Spinal cord (tissue), 9 donors: ENCODE measurements at regions not wholly inside any gene's neighbourhood (a gene's known extent, or its start where the extent isn't known, plus 50 kb on each side); places are given as distances from the start of the nearest gene placed in this dataset.

ENCODE experiments used
- DNase-seq, 6 donors: peaks; one replicate each; pipeline versions ENCODE4 v3.0.0 to v3.0.0-alpha.2; 2013 to 2015; ENCODE audit warnings: low spot score in 6 of 6, low read depth in 4 of 6
- H3K27ac ChIP-seq: one replicate; pipeline ENCODE4 v1.5.1; 2013; ENCODE audit warnings: low read depth, low read length, control low read depth
- H3K27me3 ChIP-seq: one replicate; pipeline ENCODE4 v1.6.1; 2013; ENCODE audit warnings: low read length; ENCODE audit not compliant: control insufficient read depth, insufficient read depth
- H3K36me3 ChIP-seq: one replicate; pipeline ENCODE4 v1.6.1; 2013; ENCODE audit warnings: low read length; ENCODE audit not compliant: control insufficient read depth, insufficient read depth
- H3K4me1 ChIP-seq: one replicate; pipeline ENCODE4 v1.6.1; 2013; ENCODE audit warnings: low read length; ENCODE audit not compliant: control insufficient read depth, insufficient read depth
- H3K4me3 ChIP-seq: one replicate; pipeline ENCODE4 v1.5.1; 2013; ENCODE audit warnings: low read depth, low read length, control low read depth
- H3K9me3 ChIP-seq: one replicate; pipeline ENCODE4 v1.6.1; 2013; ENCODE audit warnings: low read length; ENCODE audit not compliant: control insufficient read depth, insufficient read depth
- WGBS: methylation state at CpG from one replicate; pipeline ENCODE4 v1.1.5; 2013; ENCODE audit warnings: missing lambda C conversion rate; ENCODE audit not compliant: insufficient coverage; 5-methylcytosine and 5-hydroxymethylcytosine counted together
- donor health status: healthy.

DNA sequence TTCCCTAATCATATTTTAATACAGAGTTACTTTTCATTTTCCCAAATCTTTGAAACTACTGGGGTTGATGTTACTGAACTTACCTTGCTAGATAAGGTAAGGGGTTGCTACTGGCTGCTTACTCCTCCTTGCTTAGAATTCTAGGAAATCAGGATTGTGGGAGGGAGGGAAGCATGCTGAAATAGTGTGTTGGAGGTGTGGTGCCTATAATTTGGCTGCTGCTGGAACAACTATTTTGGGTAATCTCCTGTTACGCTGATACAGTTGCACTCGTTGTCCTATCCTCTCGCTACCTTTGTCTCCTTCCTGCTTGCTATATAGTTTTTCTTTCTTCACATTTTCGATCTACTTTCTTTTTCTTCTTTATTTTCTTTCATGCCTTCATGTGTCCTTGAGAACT, 83.7 kb downstream of the BMP2 start:
- Histone ChIP-seq H3K4me1 (no peaks in the 10 kb centered on the region), H3K27me3 (no peaks in the 10 kb centered on the region), H3K27ac (no peak overlapping the region), H3K4me3 (no peak overlapping the region), H3K9me3 (no peaks in the 10 kb centered on the region), H3K36me3 (no peaks in the 10 kb centered on the region)
- 100% methylated on average over 3 of the region's 4 CpGs for WGBS
- no peak for DNase-seq

DNA sequence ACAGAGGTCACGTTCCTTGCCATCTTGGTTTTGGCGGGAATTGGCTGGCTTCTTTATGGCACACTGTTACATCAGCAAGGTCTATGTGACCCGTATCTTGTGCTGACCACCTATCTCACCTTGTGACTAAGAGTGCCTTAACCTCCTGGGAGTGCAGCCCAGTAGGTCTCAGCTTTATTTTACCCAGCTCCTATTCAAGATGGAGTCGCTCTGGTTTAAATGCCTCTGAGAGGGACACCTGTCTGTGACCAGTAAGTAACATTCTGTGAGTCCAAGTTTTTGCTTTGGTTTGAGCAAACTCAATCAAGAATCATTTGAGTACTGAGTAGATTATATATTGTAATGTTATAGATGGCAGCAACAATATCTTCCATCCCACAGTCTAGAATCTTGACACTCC, 85.0 kb downstream of the BMP2 start:
- Histone ChIP-seq H3K27me3 (no peaks in the 10 kb centered on the region), H3K27ac (no peak overlapping the region), H3K4me3 (no peak overlapping the region), H3K9me3 (no peaks in the 10 kb centered on the region), H3K36me3 (no peaks in the 10 kb centered on the region), H3K4me1 (no peaks in the 10 kb centered on the region)
- no peak for DNase-seq
- WGBS: 95% methylated on average over 3 of the region's 4 CpGs

DNA sequence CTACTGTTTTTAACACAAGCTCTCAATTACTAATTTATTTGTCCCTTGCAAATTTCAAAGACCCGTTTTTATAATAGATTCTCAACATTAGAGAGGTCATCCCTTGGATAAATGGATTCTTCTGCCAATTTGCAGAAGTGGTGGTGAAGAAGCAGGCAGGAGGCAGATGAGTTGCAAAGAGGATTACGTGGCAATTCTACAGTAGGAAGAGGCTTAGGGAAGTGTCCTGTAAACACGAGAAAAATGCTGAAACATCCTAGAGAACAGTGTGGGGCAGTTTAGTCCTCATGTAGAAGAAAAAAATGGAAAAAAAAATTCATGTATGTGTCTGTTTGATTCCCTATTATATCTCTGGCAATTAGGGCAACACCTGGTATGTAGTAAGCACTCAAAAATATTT, 87.6 kb downstream of the BMP2 start:
- DNase-seq: no peak
- WGBS: 86% methylated on average over 1 of the region's 3 CpGs

DNA sequence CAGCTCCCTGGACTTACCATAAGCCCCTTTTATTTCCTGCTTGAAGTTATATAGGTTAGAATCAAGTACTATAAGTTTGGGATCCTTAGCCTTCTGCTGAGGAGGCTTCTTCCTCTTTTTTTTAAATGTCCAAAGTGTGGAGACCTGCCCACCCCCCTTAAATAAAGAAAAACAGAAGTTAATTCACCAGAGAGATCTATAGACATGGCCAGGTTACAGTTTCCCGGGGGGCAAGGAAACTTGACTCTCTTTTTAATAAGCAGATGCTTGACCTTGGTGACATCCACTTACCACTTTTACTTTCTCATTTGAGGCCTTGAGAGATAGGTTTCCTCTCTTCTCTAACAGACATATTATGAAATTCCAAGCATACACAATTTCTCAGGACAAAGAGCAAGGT, 88.3 kb downstream of the BMP2 start:
- Histone ChIP-seq H3K27ac (no peak overlapping the region), H3K4me1 (no peaks in the 10 kb centered on the region), H3K27me3 (no peaks in the 10 kb centered on the region), H3K36me3 (no peaks in the 10 kb centered on the region), H3K4me3 (no peak overlapping the region), H3K9me3 (no peaks in the 10 kb centered on the region)
- WGBS: 75% methylated on average over 1 of the region's 1 CpG
- no peak for DNase-seq

More for the DNA sequence above, 87.6 kb downstream of the BMP2 start:
- no peaks in the 10 kb centered on the region for H3K4me1 ChIP-seq
- no peaks in the 10 kb centered on the region for H3K9me3 ChIP-seq
- H3K4me3 ChIP-seq: no peak overlapping the region
- H3K36me3 ChIP-seq: no peaks in the 10 kb centered on the region
- no peaks in the 10 kb centered on the region for H3K27me3 ChIP-seq
- no peak overlapping the region for H3K27ac ChIP-seq

DNA sequence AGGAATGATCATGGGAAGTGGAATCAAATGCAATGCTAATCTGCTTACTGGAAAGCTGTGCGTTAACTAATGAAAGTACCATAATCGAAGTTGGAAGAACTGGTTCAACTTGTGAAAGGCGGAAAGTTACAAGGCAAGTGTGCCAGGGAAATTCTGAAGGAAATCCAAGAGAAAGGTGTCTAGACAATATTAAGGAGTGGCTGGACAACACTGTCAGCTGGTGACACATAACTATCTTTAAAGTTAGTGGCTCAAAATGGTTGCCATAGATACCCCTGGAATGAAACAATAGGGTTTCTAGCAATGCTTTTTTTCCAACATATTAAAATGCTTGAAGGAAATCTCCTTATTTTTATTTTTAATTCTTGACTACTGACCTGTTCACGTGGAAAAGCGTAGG, 90.4 kb downstream of the BMP2 start:
- H3K27ac ChIP-seq: no peak overlapping the region
- 96% methylated on average over 3 of the region's 5 CpGs for WGBS
- H3K36me3 ChIP-seq: no peaks in the 10 kb centered on the region
- no peaks in the 10 kb centered on the region for H3K4me1 ChIP-seq
- H3K4me3 ChIP-seq: no peak overlapping the region
- DNase-seq: no peak
- no peaks in the 10 kb centered on the region for H3K27me3 ChIP-seq
- H3K9me3 ChIP-seq: no peaks in the 10 kb centered on the region

DNA sequence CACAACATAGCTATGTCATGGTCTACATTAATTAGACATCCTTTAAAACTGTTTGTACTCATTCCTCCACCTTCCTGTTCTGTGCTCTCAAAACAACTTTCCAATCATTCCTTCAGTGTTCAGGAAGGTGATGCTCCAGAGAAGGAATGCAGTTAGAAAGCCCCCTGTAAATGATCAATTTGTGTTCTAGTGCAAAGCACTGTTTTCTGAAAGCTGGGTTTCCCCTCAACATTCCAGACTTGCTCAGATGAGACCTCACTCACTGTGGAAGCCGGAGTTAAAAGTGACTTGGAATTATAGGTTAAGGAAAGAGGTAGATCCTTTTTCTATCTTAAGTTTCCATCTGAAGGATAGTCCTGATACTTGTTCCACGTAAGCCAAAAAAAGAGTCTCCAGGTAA, 95.9 kb downstream of the BMP2 start:
- H3K9me3 ChIP-seq: no peaks in the 10 kb centered on the region
- WGBS: no CpG with 5 or more reads among the region's 2 CpGs
- no peak overlapping the region for H3K4me3 ChIP-seq
- no peaks in the 10 kb centered on the region for H3K36me3 ChIP-seq
- no peak overlapping the region for H3K27ac ChIP-seq
- no peak for DNase-seq
- no peaks in the 10 kb centered on the region for H3K4me1 ChIP-seq
- no peaks in the 10 kb centered on the region for H3K27me3 ChIP-seq

DNA sequence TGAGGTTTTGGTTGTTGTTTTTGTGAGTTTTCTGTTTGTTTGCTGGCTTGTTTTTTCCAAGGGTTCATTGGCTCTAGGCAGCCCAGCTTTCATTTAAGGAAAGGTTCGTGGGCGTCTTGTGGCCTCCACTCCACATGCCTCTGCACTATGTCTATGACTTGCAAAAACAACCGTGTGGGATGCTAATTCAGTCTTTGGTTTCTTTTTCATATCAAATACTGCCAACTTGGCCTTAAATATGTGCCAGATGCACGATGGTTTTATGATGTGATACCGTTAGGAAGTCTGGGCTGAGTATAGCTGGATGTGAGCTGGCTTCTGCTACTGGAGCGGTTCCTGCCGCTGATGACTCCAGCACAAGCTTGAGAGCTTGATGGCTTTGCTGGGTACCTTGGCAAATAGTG, 96.3 kb downstream of the BMP2 start:
- no peak overlapping the region for H3K4me3 ChIP-seq
- H3K9me3 ChIP-seq: no peaks in the 10 kb centered on the region
- H3K27ac ChIP-seq: no peak overlapping the region
- peaks cover 1% of the 10 kb centered on the region for H3K4me1 ChIP-seq
- H3K27me3 ChIP-seq: no peaks in the 10 kb centered on the region
- 78% methylated on average over 6 of the region's 7 CpGs for WGBS
- no peaks in the 10 kb centered on the region for H3K36me3 ChIP-seq
- DNase-seq: peak in 2 of 6 donors; percentile 47 to 57

DNA sequence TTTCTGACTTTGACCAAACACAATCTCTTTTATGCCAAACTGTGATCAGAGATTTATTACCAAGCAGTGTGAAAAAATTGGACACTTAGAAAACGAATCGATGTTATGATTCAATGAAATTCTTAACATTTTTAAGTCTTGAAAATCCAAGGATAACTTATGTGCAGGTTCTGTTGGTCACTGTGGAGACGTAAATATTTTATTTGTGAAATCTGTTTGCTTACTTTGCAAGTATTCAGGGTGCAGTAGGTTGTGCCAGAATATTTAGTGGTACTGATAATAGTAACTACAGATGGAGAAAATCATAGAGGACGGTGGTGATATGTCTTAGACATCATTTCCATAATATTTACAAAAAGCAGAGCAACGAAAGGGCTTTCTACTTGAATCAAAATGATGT, 97.3 kb downstream of the BMP2 start:
- Histone ChIP-seq H3K9me3 (no peaks in the 10 kb centered on the region), H3K4me1 (peaks cover 4% of the 10 kb centered on the region), H3K36me3 (no peaks in the 10 kb centered on the region), H3K27ac (no peak overlapping the region), H3K4me3 (no peak overlapping the region), H3K27me3 (no peaks in the 10 kb centered on the region)
- WGBS: no CpG with 5 or more reads among the region's 5 CpGs
- DNase-seq: no peak

DNA sequence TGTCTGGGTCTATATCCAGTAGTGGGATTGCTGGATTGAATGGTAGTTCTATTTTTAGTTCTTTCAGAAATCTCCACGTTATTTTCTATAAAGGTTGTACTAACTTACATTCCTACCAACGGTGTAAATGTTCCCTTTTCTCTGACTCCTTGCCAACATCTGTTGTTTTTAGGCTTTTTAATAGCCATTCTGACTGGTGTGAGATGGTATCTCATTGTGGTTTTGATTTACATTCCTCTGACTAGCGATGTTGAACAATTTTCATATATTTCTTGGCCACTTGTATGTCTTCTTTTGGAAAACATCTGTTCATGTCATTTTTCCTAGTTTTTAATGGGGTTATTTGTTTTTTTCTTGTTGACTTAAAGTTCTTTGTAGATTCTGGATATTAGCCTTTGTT, 99.3 kb downstream of the BMP2 start:
- Histone ChIP-seq H3K9me3 (no peaks in the 10 kb centered on the region), H3K36me3 (no peaks in the 10 kb centered on the region), H3K27ac (no peak overlapping the region), H3K4me1 (peaks cover 4% of the 10 kb centered on the region), H3K4me3 (no peak overlapping the region), H3K27me3 (no peaks in the 10 kb centered on the region)
- WGBS: no CpG with 5 or more reads among the region's 3 CpGs
- no peak for DNase-seq

DNA sequence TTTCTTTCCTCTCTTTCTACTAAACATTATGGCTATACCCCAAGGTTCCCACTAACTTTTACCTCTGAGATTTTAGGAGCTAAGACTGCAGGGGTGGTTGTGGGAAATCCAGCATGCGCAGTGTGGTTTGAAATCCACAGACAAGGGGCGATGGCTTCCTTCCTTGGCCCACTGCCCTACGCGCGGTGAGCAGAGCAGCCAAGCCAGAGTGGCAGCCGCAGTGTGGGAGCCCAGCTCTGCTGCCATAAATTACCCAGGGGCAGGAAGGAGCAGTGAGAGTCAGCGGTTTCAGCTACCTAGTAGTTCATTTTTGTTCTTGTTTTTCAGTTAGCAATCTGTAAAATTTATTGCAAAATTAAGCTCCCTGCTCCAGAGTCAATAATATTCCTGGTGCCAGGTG, 101.4 kb downstream of the BMP2 start:
- Histone ChIP-seq H3K27me3 (no peaks in the 10 kb centered on the region), H3K9me3 (no peaks in the 10 kb centered on the region), H3K4me3 (no peak overlapping the region), H3K27ac (no peak overlapping the region), H3K4me1 (peaks cover 4% of the 10 kb centered on the region), H3K36me3 (no peaks in the 10 kb centered on the region)
- peak in 2 of 6 donors; percentile 23 to 42 for DNase-seq
- 56% methylated on average over 6 of the region's 7 CpGs for WGBS
